Mesothelial cell of epicardium (in vitro differentiated cells): ENCODE measurements at regions not wholly inside any gene's neighbourhood (a gene's known extent, or its start where the extent isn't known, plus 50 kb on each side); places are given as distances from the start of the nearest gene placed in this dataset.

Experiments
- DNase-seq, 2 experiments: peaks; one replicate each; pipeline ENCODE4 v3.0.0; 2021; ENCODE audit warnings: low spot score in 2 of 2; ENCODE audit not compliant: unreplicated experiment in 2 of 2
- H3K27ac Mint-ChIP-seq: 2 replicates; pipeline ENCODE4 v1.8.0; 2021; ENCODE audit warnings: mixed read lengths
- H3K27me3 Mint-ChIP-seq: 2 replicates; pipeline ENCODE4 v1.8.0; 2021; ENCODE audit warnings: low read depth, mixed read lengths
- H3K36me3 Mint-ChIP-seq: 2 replicates; pipeline ENCODE4 v1.8.0; 2021; ENCODE audit warnings: mixed read lengths
- H3K4me1 Mint-ChIP-seq: 2 replicates; pipeline ENCODE4 v1.8.0; 2021; ENCODE audit warnings: mixed read lengths
- H3K4me3 Mint-ChIP-seq: 2 replicates; pipeline ENCODE4 v1.8.0; 2021; ENCODE audit warnings: mild to moderate bottlenecking, moderate library complexity, mixed read lengths
- H3K9me3 Mint-ChIP-seq: 2 replicates; pipeline ENCODE4 v1.8.0; 2021; ENCODE audit warnings: mixed read lengths
- TF ChIP-seq, protein P1 (sequence below): fragments of 200-600 bp; sonication (generic); IDR thresholded peaks from one replicate; pipeline ENCODE4 v1.5.0; 2021; ENCODE audit warnings: antibody characterized with exemption; ENCODE audit not compliant: unreplicated experiment

DNA sequence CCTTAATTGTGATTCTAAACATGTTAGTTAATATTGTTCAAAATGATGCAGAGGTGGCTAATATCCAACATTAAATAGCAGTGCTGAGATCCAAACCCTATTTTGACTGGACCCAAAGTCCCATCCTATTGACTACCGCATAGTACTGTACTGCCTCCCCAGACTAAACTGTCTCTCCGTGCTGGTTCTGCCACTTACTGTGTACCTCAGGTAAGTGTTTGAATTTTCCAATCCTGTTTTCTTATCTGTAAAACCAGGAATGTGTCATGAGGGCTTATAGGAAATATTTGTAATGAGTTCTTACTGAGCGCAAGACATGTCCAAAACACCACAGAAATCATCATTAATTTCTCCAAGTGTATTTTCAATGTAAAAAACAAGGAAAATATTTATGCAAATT lies 209.2 kb upstream of the CD180 start:
- Mint-ChIP-seq H3K36me3 (no peaks in the 10 kb centered on the region), H3K27me3 (no peaks in the 10 kb centered on the region), H3K27ac (no peak overlapping the region), H3K4me1 (peaks cover 6% of the 10 kb centered on the region), H3K4me3 (no peak overlapping the region), H3K9me3 (no peaks in the 10 kb centered on the region)
- DNase-seq = no peak
- TF ChIP-seq, protein P1, sequence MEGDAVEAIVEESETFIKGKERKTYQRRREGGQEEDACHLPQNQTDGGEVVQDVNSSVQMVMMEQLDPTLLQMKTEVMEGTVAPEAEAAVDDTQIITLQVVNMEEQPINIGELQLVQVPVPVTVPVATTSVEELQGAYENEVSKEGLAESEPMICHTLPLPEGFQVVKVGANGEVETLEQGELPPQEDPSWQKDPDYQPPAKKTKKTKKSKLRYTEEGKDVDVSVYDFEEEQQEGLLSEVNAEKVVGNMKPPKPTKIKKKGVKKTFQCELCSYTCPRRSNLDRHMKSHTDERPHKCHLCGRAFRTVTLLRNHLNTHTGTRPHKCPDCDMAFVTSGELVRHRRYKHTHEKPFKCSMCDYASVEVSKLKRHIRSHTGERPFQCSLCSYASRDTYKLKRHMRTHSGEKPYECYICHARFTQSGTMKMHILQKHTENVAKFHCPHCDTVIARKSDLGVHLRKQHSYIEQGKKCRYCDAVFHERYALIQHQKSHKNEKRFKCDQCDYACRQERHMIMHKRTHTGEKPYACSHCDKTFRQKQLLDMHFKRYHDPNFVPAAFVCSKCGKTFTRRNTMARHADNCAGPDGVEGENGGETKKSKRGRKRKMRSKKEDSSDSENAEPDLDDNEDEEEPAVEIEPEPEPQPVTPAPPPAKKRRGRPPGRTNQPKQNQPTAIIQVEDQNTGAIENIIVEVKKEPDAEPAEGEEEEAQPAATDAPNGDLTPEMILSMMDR = no peak

DNA sequence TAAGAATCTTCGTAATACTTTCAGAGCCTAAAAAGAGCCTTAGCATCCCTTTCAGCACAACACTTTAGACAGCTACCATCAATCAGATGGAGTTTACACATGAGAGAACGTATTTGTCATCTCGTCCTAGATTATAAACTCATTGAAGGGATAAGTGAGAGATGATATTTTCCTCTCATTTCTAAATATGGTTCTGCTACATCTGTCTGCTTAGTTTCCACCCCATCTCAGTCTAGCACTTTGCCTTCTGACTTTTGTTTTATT lies 208.4 kb upstream of the CD180 start:
- no peak overlapping the region for H3K4me3 Mint-ChIP-seq
- TF ChIP-seq, protein P1 = no peak
- H3K4me1 Mint-ChIP-seq = peaks cover 9% of the 10 kb centered on the region
- H3K36me3 Mint-ChIP-seq = no peaks in the 10 kb centered on the region
- no peak overlapping the region for H3K27ac Mint-ChIP-seq
- peaks cover 4% of the 10 kb centered on the region for H3K9me3 Mint-ChIP-seq
- no peaks in the 10 kb centered on the region for H3K27me3 Mint-ChIP-seq
- no peak for DNase-seq

DNA sequence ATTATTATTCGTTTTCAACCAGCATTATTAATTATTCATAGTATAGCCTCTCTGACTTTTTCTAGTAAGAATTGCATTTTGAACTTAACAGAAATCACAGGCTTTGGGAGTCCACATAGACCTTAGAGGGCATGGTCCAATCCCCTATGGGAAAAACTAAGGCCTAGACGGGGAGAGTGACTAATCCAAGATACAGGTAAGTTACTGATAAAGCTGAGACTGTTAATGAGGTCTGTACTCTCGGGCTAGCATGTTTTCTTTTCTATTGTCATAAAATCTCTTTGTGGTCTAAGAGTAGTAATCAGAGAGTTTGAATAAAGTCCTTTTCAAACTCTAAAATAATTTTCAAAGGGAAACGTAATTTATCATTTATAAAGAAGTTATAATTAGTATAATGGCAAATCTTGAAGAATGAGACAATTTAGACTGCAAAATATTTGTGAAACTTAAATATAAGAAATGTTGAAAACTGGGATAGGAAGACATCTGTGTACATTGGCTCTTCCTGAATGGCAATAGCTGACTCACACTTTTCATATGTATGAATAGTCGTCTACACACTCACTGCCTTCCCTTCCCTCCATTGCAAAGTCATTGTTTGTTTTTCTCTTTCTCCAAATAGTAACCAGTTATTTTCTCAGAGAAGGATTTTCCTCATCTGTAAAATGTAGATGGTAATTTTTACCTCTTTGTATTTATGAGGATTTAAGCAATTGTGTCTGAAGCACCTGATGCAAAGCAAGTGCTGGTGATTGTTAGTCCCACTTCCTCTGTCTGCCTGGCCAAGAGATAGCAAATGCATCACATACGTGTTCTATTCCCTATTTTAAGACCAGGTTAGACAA lies 207.9 kb upstream of the CD180 start:
- H3K27ac Mint-ChIP-seq = no peak overlapping the region
- TF ChIP-seq, protein P1 = no peak
- no peak overlapping the region for H3K4me3 Mint-ChIP-seq
- H3K4me1 Mint-ChIP-seq = peaks cover 9% of the 10 kb centered on the region
- DNase-seq = no peak
- H3K36me3 Mint-ChIP-seq = no peaks in the 10 kb centered on the region
- H3K27me3 Mint-ChIP-seq = no peaks in the 10 kb centered on the region
- peaks cover 4% of the 10 kb centered on the region for H3K9me3 Mint-ChIP-seq

DNA sequence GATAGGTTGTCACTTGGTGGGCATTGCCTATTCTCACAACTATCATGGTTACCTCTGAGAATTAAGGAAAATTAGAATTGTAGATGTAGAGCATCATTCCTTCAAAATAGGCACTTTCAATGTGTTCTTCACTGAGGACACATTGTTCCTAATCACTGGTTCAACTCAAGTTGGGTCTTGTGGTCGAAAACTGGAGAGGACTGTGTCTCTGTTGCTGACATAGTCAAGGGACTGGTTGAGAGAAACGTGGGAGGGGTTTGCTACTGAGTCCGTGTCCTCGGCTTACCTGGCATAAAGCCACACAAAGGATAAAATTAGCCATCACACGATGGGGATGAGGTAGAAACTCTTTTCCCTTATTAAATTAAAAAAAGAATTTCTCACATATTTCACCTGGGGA lies 205.9 kb upstream of the CD180 start:
- no peak for DNase-seq
- Mint-ChIP-seq H3K27me3 (no peaks in the 10 kb centered on the region), H3K9me3 (peaks cover 8% of the 10 kb centered on the region), H3K4me1 (peaks cover 9% of the 10 kb centered on the region), H3K4me3 (no peak overlapping the region), H3K36me3 (no peaks in the 10 kb centered on the region), H3K27ac (no peak overlapping the region)
- TF ChIP-seq, protein P1 = no peak

DNA sequence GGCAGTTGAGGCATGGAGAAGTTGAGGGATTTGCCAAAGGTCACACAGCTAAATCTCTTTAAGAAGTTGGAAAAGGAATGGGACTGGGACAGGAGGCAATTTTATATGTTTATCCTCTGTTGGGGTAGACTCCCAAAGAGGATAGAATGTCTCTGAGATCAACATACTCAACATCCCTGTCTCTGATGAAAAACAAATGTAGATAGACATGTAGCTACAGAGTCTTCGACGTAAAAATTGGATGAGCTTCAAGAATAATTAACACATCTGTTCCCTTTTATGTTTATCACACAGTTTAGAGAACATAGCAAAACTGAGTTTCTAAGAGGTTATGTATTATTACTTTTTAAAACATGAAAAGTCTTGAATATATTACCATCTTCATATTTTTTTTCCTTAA lies 204.6 kb upstream of the CD180 start:
- TF ChIP-seq, protein P1 = no peak
- Mint-ChIP-seq H3K4me3 (no peak overlapping the region), H3K27me3 (no peaks in the 10 kb centered on the region), H3K36me3 (no peaks in the 10 kb centered on the region), H3K9me3 (peaks cover 8% of the 10 kb centered on the region), H3K4me1 (peaks cover 12% of the 10 kb centered on the region), H3K27ac (no peak overlapping the region)
- DNase-seq = no peak
